Activated CD4-positive, alpha-beta T cell treated with anti-CD3 and anti-CD28 coated beads, Interleukin-2, amount 10 ng/mL, durations not matched to agents 24 days and 14 days (primary cell): ENCODE measurements at regions not wholly inside any gene's neighbourhood (a gene's known extent, or its start where the extent isn't known, plus 50 kb on each side); places are given as distances from the start of the nearest gene placed in this dataset.
A peak's percentile ranks its signal among the peaks of the same experiment; 100 is the strongest.

ENCODE experiments used
- DNase-seq: peaks from one replicate; pipeline ENCODE4 v3.0.0; 2022
- H3K27ac Mint-ChIP-seq: one replicate; pipeline ENCODE4 v1.8.0; 2022; ENCODE audit warnings: mild to moderate bottlenecking, mixed read lengths
- H3K27me3 Mint-ChIP-seq: one replicate; pipeline ENCODE4 v1.8.0; 2022; ENCODE audit warnings: mixed read lengths
- H3K36me3 Mint-ChIP-seq: one replicate; pipeline ENCODE4 v1.8.0; 2022; ENCODE audit warnings: low read depth, mild to moderate bottlenecking, mixed read lengths
- H3K4me1 Mint-ChIP-seq: one replicate; pipeline ENCODE4 v1.8.0; 2021; ENCODE audit warnings: mixed read lengths
- H3K4me3 Mint-ChIP-seq: one replicate; pipeline ENCODE4 v1.8.0; 2022; ENCODE audit warnings: mild to moderate bottlenecking, moderate library complexity, mixed read lengths
- H3K9me3 Mint-ChIP-seq: one replicate; pipeline ENCODE4 v1.8.0; 2021; ENCODE audit warnings: mixed read lengths
- intact Hi-C: fragments of 100-400 bp; cut with micrococcal nuclease; formaldehyde crosslinking; loops from one replicate; pipeline ENCODE4 v1.15.1; 2023

DNA sequence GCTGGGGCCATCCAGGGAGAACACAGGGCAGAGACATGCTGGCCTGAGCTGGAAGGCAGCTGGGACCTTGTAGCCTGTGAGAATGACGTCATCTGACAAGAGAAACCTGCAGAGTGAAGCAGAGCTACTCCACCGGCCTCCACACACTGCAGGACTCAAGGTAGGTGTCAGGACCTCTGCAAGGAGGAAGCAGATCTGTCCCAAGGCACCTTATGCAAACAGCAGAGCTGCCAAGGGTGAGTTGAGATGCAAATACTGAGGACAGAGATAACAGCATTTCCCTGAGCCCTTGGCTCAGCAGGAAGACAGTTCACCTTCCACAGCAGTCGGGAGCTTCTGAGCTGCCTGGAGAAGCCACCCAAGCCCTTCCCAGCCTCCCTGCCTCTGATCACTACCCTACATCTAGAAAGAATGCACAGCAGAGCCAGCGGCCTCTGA lies 51.9 kb upstream of the IGSF9B start:
- Mint-ChIP-seq H3K4me1 (no peaks in the 10 kb centered on the region), H3K36me3 (no peaks in the 10 kb centered on the region), H3K9me3 (no peaks in the 10 kb centered on the region), H3K27ac (no peak overlapping the region), H3K4me3 (no peak overlapping the region), H3K27me3 (peaks cover 29% of the 10 kb centered on the region)
- DNase-seq: no peak
- intact Hi-C loops: no loop called here

DNA sequence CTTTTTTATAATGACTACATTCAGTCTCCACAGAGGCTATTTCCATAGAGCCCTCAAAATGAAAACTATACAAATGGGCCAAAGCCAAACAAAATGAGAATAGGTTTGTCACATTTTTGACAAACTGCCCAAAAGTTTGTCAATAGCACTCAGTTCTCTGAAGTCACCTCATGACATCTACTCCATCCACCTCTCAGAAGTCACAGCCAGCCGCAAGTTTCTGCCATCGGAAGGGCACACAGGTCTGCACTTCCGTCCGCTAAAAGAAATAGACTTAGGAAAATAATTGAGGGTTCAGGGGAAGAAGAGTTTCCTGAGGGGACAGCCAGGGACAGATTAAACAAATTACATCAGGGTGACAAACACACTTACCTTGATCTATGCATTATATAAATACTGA lies 55.4 kb upstream of the JAM3 start:
- H3K27ac Mint-ChIP-seq: no peak overlapping the region

DNA sequence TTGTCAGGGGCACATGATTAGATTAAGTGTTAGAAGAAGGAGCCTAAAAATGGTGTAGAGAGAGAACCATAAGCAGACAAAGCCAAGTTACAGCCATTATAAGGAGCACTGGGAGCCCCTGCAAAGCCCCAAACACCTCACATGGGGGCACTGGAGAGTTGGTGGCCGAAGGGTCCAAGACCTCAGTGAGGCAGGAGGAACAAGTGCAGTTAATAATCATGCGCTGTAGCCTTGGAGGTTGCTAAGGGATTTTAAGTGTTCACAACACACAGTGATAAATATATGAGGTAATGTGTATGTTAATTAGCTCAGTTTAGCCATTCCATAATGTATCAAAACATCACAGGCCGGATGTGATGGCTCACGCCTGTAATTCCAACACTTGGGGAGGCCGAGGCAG lies 54.4 kb upstream of the JAM3 start:
- intact Hi-C loops: no loop called here
- H3K36me3 Mint-ChIP-seq: no peaks in the 10 kb centered on the region
- peaks cover 56% of the 10 kb centered on the region for H3K27me3 Mint-ChIP-seq
- peak overlapping the region; percentile 18 for H3K27ac Mint-ChIP-seq
- no peak overlapping the region for H3K4me3 Mint-ChIP-seq
- DNase-seq: no peak
- H3K4me1 Mint-ChIP-seq: no peaks in the 10 kb centered on the region
- no peaks in the 10 kb centered on the region for H3K9me3 Mint-ChIP-seq

More for the DNA sequence above, 55.4 kb upstream of the JAM3 start:
- H3K27me3 Mint-ChIP-seq: peaks cover 58% of the 10 kb centered on the region
- H3K4me3 Mint-ChIP-seq: no peak overlapping the region
- no peak for DNase-seq
- intact Hi-C loops: no loop called here
- no peaks in the 10 kb centered on the region for H3K9me3 Mint-ChIP-seq
- H3K4me1 Mint-ChIP-seq: no peaks in the 10 kb centered on the region
- H3K36me3 Mint-ChIP-seq: no peaks in the 10 kb centered on the region

DNA sequence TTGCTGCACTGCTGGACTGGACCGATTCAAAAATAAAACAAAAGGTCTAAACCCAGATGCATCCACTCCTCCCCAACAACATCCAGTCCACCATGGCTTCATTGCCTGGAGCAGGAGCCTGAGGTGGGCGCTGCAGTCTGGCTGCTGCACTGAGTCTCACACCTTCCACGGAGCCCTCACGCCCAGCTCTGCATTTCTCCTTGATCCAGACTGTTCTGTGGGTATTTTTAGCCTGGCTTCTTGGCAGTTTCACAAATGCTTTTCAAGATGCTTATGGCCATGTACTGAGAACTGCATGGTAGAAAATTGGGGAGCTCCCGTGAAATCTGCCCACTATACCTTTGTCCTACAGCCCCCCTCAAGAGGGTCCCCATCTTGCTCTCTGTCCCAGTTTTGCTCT lies 53.3 kb upstream of the JAM3 start:
- H3K9me3 Mint-ChIP-seq: no peaks in the 10 kb centered on the region
- peaks cover 53% of the 10 kb centered on the region for H3K27me3 Mint-ChIP-seq
- no peak overlapping the region for H3K4me3 Mint-ChIP-seq
- no peak overlapping the region for H3K27ac Mint-ChIP-seq
- intact Hi-C loops: no loop called here
- DNase-seq: no peak
- H3K36me3 Mint-ChIP-seq: no peaks in the 10 kb centered on the region
- H3K4me1 Mint-ChIP-seq: no peaks in the 10 kb centered on the region

DNA sequence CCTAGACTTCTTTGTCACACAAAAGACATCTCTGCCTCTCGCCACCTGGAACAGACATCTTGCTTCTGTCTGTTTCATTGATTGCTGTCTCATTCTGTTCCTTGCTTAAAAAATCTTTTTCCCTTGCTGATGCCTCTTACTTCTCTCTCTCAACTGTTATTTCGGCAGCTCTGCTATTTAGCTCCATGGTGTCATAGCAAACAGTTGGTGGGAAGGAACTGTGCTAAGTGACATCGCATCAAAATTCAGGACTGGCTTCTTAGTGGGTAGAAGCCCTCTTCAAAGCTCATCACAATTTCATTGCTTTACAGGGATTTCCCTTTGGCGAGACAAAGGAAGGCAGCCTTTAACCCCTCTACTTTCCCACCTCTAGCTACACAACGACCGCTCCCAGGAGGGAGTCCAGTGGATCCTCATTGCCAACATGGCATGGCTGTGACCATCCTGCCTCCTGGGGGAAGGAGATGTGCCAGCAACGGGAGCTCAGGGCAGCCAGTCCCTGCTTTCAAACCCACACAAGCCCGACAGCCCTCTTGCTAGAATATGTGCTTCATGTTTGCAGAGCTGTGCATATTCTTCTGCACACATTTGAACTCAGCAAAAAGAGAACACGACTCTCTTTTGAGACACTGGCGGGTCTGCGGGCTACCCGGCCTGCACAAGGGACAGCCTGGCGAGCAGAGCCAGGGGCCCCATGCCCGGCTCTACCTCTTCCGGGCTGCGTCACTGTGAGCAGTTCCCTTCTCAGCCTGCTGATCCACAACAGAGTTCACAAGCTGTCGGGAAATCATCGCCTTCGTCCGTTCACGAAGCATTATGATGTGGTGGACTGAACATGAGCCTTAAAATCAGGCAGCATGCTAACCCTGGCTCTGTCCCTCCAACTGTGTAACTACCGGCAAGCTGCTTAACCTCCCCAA lies 51.1 kb upstream of the JAM3 start:
- Mint-ChIP-seq H3K4me3 (no peak overlapping the region), H3K9me3 (no peaks in the 10 kb centered on the region), H3K27ac (no peak overlapping the region), H3K27me3 (peaks cover 41% of the 10 kb centered on the region), H3K36me3 (no peaks in the 10 kb centered on the region), H3K4me1 (no peaks in the 10 kb centered on the region)
- no peak for DNase-seq
- intact Hi-C loops: no loop called here
